ENCODE measurements at regions not wholly inside any gene's neighbourhood (a gene's known extent, or its start where the extent isn't known, plus 50 kb on each side); places are given as distances from the start of the nearest gene placed in this dataset.

- ChIA-PET CTCF (no interaction called here), POLR2A (no interaction called here)
- no peaks in the 10 kb centered on the region for H3K36me3 ChIP-seq (ENCODE audit: control insufficient read depth, insufficient read depth, low read length)
- intact Hi-C loops (cut with micrococcal nuclease; ENCODE audit: unreplicated experiment) (no loop called here), in situ Hi-C loops (cut with HindIII; ENCODE audit: low pct_unique_long_range_greater_than_20kb, low sequenced_read_pairs) (no loop called here)
- no peak overlapping the region for H3K27ac ChIP-seq (ENCODE audit: low read length)
- no peak for ATAC-seq
- BruUV-seq (replicated peaks): no TSS peak
- no peak overlapping the region for H3K4me3 ChIP-seq (ENCODE audit: low read depth in 2 of 2, low read length in 2 of 2)
- no peaks in the 10 kb centered on the region for H3K4me1 ChIP-seq (ENCODE audit: control insufficient read depth, insufficient read depth, low read length)
- DNase-seq (ENCODE audit: low read depth, low spot score): no peak
- H3K9me3 ChIP-seq (ENCODE audit: control insufficient read depth, insufficient read depth, low read depth, low read length): no peaks in the 10 kb centered on the region
- peaks cover 2% of the 10 kb centered on the region; the same call in 1 of the 2 replicates for H3K27me3 ChIP-seq (ENCODE audit: control insufficient read depth, insufficient read depth, low read length)
- no peak for TF ChIP-seq SIN3A (IDR thresholded peaks at IDR 0.05; ENCODE audit: borderline replicate concordance, insufficient read depth, low read depth, low read length)
- TF ChIP-seq, protein P1, sequence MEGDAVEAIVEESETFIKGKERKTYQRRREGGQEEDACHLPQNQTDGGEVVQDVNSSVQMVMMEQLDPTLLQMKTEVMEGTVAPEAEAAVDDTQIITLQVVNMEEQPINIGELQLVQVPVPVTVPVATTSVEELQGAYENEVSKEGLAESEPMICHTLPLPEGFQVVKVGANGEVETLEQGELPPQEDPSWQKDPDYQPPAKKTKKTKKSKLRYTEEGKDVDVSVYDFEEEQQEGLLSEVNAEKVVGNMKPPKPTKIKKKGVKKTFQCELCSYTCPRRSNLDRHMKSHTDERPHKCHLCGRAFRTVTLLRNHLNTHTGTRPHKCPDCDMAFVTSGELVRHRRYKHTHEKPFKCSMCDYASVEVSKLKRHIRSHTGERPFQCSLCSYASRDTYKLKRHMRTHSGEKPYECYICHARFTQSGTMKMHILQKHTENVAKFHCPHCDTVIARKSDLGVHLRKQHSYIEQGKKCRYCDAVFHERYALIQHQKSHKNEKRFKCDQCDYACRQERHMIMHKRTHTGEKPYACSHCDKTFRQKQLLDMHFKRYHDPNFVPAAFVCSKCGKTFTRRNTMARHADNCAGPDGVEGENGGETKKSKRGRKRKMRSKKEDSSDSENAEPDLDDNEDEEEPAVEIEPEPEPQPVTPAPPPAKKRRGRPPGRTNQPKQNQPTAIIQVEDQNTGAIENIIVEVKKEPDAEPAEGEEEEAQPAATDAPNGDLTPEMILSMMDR (IDR thresholded peaks at IDR 0.05): no peak
Observed at GRCh38 chr20:24370911-24371695, 98.3 kb upstream of the SYNDIG1 start.

GRCh38 chr20:24370249-24370648, 99.2 kb upstream of the SYNDIG1 start:
- TF ChIP-seq, protein P1 (IDR thresholded peaks at IDR 0.05): no peak
- TF ChIP-seq TCF7L2 (IDR thresholded peaks at IDR 0.05; ENCODE audit: low read depth, low read length) (no peak), REST (IDR thresholded peaks at IDR 0.05; ENCODE audit: insufficient read depth in 1 of 2, low read depth in 2 of 2, low read length in 1 of 2) (no peak), POLR2AphosphoS5 (IDR thresholded peaks at IDR 0.05; ENCODE audit: low read depth, low read length) (no peak), SIN3A (IDR thresholded peaks at IDR 0.05; ENCODE audit: borderline replicate concordance, insufficient read depth, low read depth, low read length) (no peak)
- Histone ChIP-seq H3K4me3 (ENCODE audit: low read depth in 2 of 2, low read length in 2 of 2) (no peak overlapping the region), H3K27ac (ENCODE audit: low read length) (no peak overlapping the region), H3K36me3 (ENCODE audit: control insufficient read depth, insufficient read depth, low read length) (no peaks in the 10 kb centered on the region), H3K27me3 (ENCODE audit: control insufficient read depth, insufficient read depth, low read length) (peaks cover 2% of the 10 kb centered on the region; the same call in 1 of the 2 replicates), H3K4me1 (ENCODE audit: control insufficient read depth, insufficient read depth, low read length) (no peaks in the 10 kb centered on the region), H3K9me3 (ENCODE audit: control insufficient read depth, insufficient read depth, low read depth, low read length) (no peaks in the 10 kb centered on the region)
- intact Hi-C loops (cut with micrococcal nuclease; ENCODE audit: unreplicated experiment): no loop called here
- DNase-seq (ENCODE audit: low read depth, low spot score) (no peak), ATAC-seq (no peak)
- ChIA-PET CTCF (no interaction called here), POLR2A (no interaction called here)
- BruUV-seq (replicated peaks): no TSS peak
- in situ Hi-C loops (cut with HindIII; ENCODE audit: low pct_unique_long_range_greater_than_20kb, low sequenced_read_pairs): no loop called here
